Stimulated activated CD4-positive, alpha-beta T cell treated with anti-CD3 and anti-CD28 coated beads, Interleukin-15, amount 100 ng/mL, for 48 hours (primary cell): ENCODE measurements at regions not wholly inside any gene's neighbourhood (a gene's known extent, or its start where the extent isn't known, plus 50 kb on each side); places are given as distances from the start of the nearest gene placed in this dataset.

ENCODE experiments used
- DNase-seq, 2 donors: peaks; one replicate each; pipeline ENCODE4 v3.0.0-alpha.2; 2020; ENCODE audit warnings: low read depth in 2 of 2

GRCh38 chr5:163622799-163623198 is 117.4 kb downstream of the MAT2B start:
- no peak for DNase-seq

- DNase-seq = no peak
These were observed 118.1 kb downstream of the MAT2B start for GRCh38 chr5:163623524-163623923.

- no peak for DNase-seq
These were observed 118.6 kb downstream of the MAT2B start for GRCh38 chr5:163623986-163624385.

GRCh38 chr5:163624431-163624830 is 119.0 kb downstream of the MAT2B start:
- DNase-seq = no peak

- no peak for DNase-seq
These were observed 121.5 kb downstream of the MAT2B start for GRCh38 chr5:163626904-163627434.

- DNase-seq = no peak
These were observed 126.4 kb downstream of the MAT2B start for GRCh38 chr5:163631856-163632255.

- DNase-seq = no peak
These were observed 128.6 kb downstream of the MAT2B start for GRCh38 chr5:163633926-163634460.

GRCh38 chr5:163635631-163636030 is 130.2 kb downstream of the MAT2B start:
- no peak for DNase-seq

GRCh38 chr5:163642904-163643303 is 137.5 kb downstream of the MAT2B start:
- DNase-seq = no peak

- DNase-seq = no peak
These were observed 140.3 kb downstream of the MAT2B start for GRCh38 chr5:163645421-163646416.

- no peak for DNase-seq
These were observed 144.1 kb downstream of the MAT2B start for GRCh38 chr5:163649514-163649913.

GRCh38 chr5:163653526-163653925 is 148.1 kb downstream of the MAT2B start:
- no peak for DNase-seq

- no peak for DNase-seq
These were observed 153.5 kb downstream of the MAT2B start for GRCh38 chr5:163658702-163659567.

- no peak for DNase-seq
These were observed 154.1 kb downstream of the MAT2B start for GRCh38 chr5:163659568-163659902.

GRCh38 chr5:163660486-163660885 is 155.1 kb downstream of the MAT2B start:
- DNase-seq = no peak

- DNase-seq = no peak
These were observed 155.9 kb downstream of the MAT2B start for GRCh38 chr5:163661360-163661759.

GRCh38 chr5:163670036-163670435 is 164.6 kb downstream of the MAT2B start:
- no peak for DNase-seq

- no peak for DNase-seq
These were observed 171.7 kb downstream of the MAT2B start for GRCh38 chr5:163677092-163677491.

- no peak for DNase-seq
These were observed 176.8 kb downstream of the MAT2B start for GRCh38 chr5:163682234-163682633.

- DNase-seq = no peak
These were observed 182.0 kb downstream of the MAT2B start for GRCh38 chr5:163687414-163687813.

- no peak for DNase-seq
These were observed 186.7 kb downstream of the MAT2B start for GRCh38 chr5:163692091-163692490.
